Activated CD4-positive, alpha-beta T cell treated with anti-CD3 and anti-CD28 coated beads, Interleukin-2, amount 10 ng/mL, durations not matched to agents 24 days and 14 days (primary cell): ENCODE measurements at regions not wholly inside any gene's neighbourhood (a gene's known extent, or its start where the extent isn't known, plus 50 kb on each side); places are given as distances from the start of the nearest gene placed in this dataset.

Source experiments
- DNase-seq: peaks from one replicate; pipeline ENCODE4 v3.0.0; 2022
- H3K27ac Mint-ChIP-seq: one replicate; pipeline ENCODE4 v1.8.0; 2022; ENCODE audit warnings: mild to moderate bottlenecking, mixed read lengths
- H3K27me3 Mint-ChIP-seq: one replicate; pipeline ENCODE4 v1.8.0; 2022; ENCODE audit warnings: mixed read lengths
- H3K36me3 Mint-ChIP-seq: one replicate; pipeline ENCODE4 v1.8.0; 2022; ENCODE audit warnings: low read depth, mild to moderate bottlenecking, mixed read lengths
- H3K4me1 Mint-ChIP-seq: one replicate; pipeline ENCODE4 v1.8.0; 2021; ENCODE audit warnings: mixed read lengths
- H3K4me3 Mint-ChIP-seq: one replicate; pipeline ENCODE4 v1.8.0; 2022; ENCODE audit warnings: mild to moderate bottlenecking, moderate library complexity, mixed read lengths
- H3K9me3 Mint-ChIP-seq: one replicate; pipeline ENCODE4 v1.8.0; 2021; ENCODE audit warnings: mixed read lengths
- intact Hi-C: fragments of 100-400 bp; cut with micrococcal nuclease; formaldehyde crosslinking; loops from one replicate; pipeline ENCODE4 v1.15.1; 2023

GRCh38 chr6:168132531-168133167 lies 53.6 kb upstream of the FRMD1 start:
- Mint-ChIP-seq H3K27ac (no peak overlapping the region), H3K9me3 (no peaks in the 10 kb centered on the region), H3K36me3 (no peaks in the 10 kb centered on the region), H3K27me3 (peaks cover 19% of the 10 kb centered on the region), H3K4me3 (no peak overlapping the region), H3K4me1 (no peaks in the 10 kb centered on the region)
- no peak for DNase-seq
- intact Hi-C loops: no loop called here

GRCh38 chr6:168131464-168132415 lies 52.7 kb upstream of the FRMD1 start:
- Mint-ChIP-seq H3K9me3 (no peaks in the 10 kb centered on the region), H3K4me3 (no peak overlapping the region), H3K4me1 (no peaks in the 10 kb centered on the region), H3K36me3 (no peaks in the 10 kb centered on the region), H3K27ac (no peak overlapping the region), H3K27me3 (peaks cover 19% of the 10 kb centered on the region)
- no peak for DNase-seq
- intact Hi-C loops: no loop called here

- H3K4me1 Mint-ChIP-seq: no peaks in the 10 kb centered on the region
- DNase-seq: no peak
- H3K4me3 Mint-ChIP-seq: no peak overlapping the region
- no peak overlapping the region for H3K27ac Mint-ChIP-seq
- intact Hi-C loops: no loop called here
- peaks cover 19% of the 10 kb centered on the region for H3K27me3 Mint-ChIP-seq
- H3K9me3 Mint-ChIP-seq: no peaks in the 10 kb centered on the region
- H3K36me3 Mint-ChIP-seq: no peaks in the 10 kb centered on the region
Observed at GRCh38 chr6:168130697-168131371, 51.8 kb upstream of the FRMD1 start.

GRCh38 chr6:168130168-168130696 lies 51.2 kb upstream of the FRMD1 start:
- Mint-ChIP-seq H3K27ac (no peak overlapping the region), H3K36me3 (no peaks in the 10 kb centered on the region), H3K9me3 (no peaks in the 10 kb centered on the region), H3K27me3 (peaks cover 19% of the 10 kb centered on the region), H3K4me3 (no peak overlapping the region), H3K4me1 (no peaks in the 10 kb centered on the region)
- intact Hi-C loops: no loop called here
- no peak for DNase-seq

GRCh38 chr6:168129292-168130167 lies 50.5 kb upstream of the FRMD1 start:
- Mint-ChIP-seq H3K27ac (no peak overlapping the region), H3K9me3 (no peaks in the 10 kb centered on the region), H3K27me3 (peaks cover 19% of the 10 kb centered on the region), H3K4me1 (no peaks in the 10 kb centered on the region), H3K36me3 (no peaks in the 10 kb centered on the region), H3K4me3 (no peak overlapping the region)
- DNase-seq: no peak
- intact Hi-C loops: no loop called here

- H3K27ac Mint-ChIP-seq: no peak overlapping the region
- H3K4me1 Mint-ChIP-seq: no peaks in the 10 kb centered on the region
- H3K36me3 Mint-ChIP-seq: no peaks in the 10 kb centered on the region
- no peak for DNase-seq
- no peak overlapping the region for H3K4me3 Mint-ChIP-seq
- peaks cover 19% of the 10 kb centered on the region for H3K27me3 Mint-ChIP-seq
- intact Hi-C loops: no loop called here
- no peaks in the 10 kb centered on the region for H3K9me3 Mint-ChIP-seq
Observed at GRCh38 chr6:168128631-168129291, 49.7 kb upstream of the FRMD1 start.
